ENCODE measurements at regions not wholly inside any gene's neighbourhood (a gene's known extent, or its start where the extent isn't known, plus 50 kb on each side); places are given as distances from the start of the nearest gene placed in this dataset.

DNA sequence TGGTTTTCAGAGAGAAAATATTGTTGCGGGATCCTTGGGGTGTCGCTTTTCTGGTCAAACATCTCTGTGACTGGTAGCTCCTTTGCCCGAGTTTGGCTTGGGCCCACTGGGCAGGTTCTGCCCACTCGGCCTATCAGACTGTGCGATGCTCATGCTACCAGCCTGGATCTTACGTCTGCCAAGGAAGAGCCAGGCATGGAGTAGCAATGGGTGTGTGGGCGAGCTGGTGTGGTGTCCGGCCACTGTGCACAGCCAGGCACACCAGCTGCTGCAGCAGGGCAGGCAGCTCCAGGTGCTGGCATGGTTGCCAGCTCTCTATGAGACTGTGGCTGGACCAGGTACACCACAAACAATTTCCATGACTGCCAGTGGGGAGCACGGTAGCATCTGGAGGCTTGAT is 1351.8 kb upstream of the PCDH20 start:
- Histone ChIP-seq H3K27ac (ENCODE audit: low read depth, low read length) (no peak overlapping the region), H4K20me1 (ENCODE audit: low read depth, low read length) (no peaks in the 10 kb centered on the region), H3K4me2 (ENCODE audit: low read depth, low read length, poor library complexity, severe bottlenecking) (no peak overlapping the region), H3K4me3 (ENCODE audit: insufficient read depth, low read length, poor library complexity, severe bottlenecking) (no peak overlapping the region), H3F3A (ENCODE audit: insufficient read depth) (no peaks in the 10 kb centered on the region), H3K79me2 (ENCODE audit: insufficient read depth, low read length) (no peaks in the 10 kb centered on the region), H2AFZ (ENCODE audit: low read depth, low read length, severe bottlenecking) (no peak overlapping the region), H3K9me2 (replicated peaks; ENCODE audit: insufficient read depth, low read length) (no peaks in the 10 kb centered on the region), H3K27me3 (ENCODE audit: low read length) (no peaks in the 10 kb centered on the region), H3K9me3 (ENCODE audit: insufficient read depth, low read length) (no peaks in the 10 kb centered on the region), H3K9ac (ENCODE audit: low read length) (no peak overlapping the region), H3K36me3 (ENCODE audit: low read length) (no peaks in the 10 kb centered on the region)
- TF ChIP-seq, protein P1, sequence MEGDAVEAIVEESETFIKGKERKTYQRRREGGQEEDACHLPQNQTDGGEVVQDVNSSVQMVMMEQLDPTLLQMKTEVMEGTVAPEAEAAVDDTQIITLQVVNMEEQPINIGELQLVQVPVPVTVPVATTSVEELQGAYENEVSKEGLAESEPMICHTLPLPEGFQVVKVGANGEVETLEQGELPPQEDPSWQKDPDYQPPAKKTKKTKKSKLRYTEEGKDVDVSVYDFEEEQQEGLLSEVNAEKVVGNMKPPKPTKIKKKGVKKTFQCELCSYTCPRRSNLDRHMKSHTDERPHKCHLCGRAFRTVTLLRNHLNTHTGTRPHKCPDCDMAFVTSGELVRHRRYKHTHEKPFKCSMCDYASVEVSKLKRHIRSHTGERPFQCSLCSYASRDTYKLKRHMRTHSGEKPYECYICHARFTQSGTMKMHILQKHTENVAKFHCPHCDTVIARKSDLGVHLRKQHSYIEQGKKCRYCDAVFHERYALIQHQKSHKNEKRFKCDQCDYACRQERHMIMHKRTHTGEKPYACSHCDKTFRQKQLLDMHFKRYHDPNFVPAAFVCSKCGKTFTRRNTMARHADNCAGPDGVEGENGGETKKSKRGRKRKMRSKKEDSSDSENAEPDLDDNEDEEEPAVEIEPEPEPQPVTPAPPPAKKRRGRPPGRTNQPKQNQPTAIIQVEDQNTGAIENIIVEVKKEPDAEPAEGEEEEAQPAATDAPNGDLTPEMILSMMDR (IDR thresholded peaks at IDR 0.05; ENCODE audit: insufficient read depth, low read length, poor library complexity, severe bottlenecking), result no peak
- TF ChIP-seq EZH2phosphoT487 (conservative IDR thresholded peaks at IDR 0.05; ENCODE audit: low read length), result no peak

DNA sequence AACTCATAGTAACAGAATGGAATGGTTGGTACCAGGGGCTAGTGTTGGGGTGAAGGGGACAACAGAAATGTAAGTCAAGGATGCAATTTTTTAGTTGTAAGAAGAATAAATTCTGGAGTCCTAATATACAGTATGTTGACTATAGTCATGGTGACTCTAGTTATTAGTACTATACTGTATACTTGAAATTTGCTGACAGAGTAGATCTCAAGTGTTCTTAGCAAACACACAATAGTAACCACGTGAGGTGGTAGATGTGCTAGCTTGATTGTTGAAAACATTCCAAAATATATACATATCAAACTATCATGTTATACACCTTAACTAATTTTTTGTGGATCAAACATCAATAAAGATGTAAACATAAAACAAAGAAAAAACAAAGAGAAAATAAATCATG is 1345.1 kb upstream of the PCDH20 start:
- Histone ChIP-seq H3K9me2 (replicated peaks; ENCODE audit: insufficient read depth, low read length) (no peaks in the 10 kb centered on the region), H3K36me3 (ENCODE audit: low read length) (no peaks in the 10 kb centered on the region), H3K9me3 (ENCODE audit: insufficient read depth, low read length) (no peaks in the 10 kb centered on the region), H3K79me2 (ENCODE audit: insufficient read depth, low read length) (no peaks in the 10 kb centered on the region), H3K27ac (ENCODE audit: low read depth, low read length) (no peak overlapping the region), H2AFZ (ENCODE audit: low read depth, low read length, severe bottlenecking) (no peak overlapping the region), H3K4me3 (ENCODE audit: insufficient read depth, low read length, poor library complexity, severe bottlenecking) (no peak overlapping the region), H3K4me2 (ENCODE audit: low read depth, low read length, poor library complexity, severe bottlenecking) (no peak overlapping the region), H3F3A (ENCODE audit: insufficient read depth) (no peaks in the 10 kb centered on the region), H3K27me3 (ENCODE audit: low read length) (no peaks in the 10 kb centered on the region), H3K9ac (ENCODE audit: low read length) (no peak overlapping the region), H4K20me1 (ENCODE audit: low read depth, low read length) (no peaks in the 10 kb centered on the region)
- TF ChIP-seq, protein P1 (IDR thresholded peaks at IDR 0.05; ENCODE audit: insufficient read depth, low read length, poor library complexity, severe bottlenecking), result no peak
- no peak for TF ChIP-seq EZH2phosphoT487 (conservative IDR thresholded peaks at IDR 0.05; ENCODE audit: low read length)

DNA sequence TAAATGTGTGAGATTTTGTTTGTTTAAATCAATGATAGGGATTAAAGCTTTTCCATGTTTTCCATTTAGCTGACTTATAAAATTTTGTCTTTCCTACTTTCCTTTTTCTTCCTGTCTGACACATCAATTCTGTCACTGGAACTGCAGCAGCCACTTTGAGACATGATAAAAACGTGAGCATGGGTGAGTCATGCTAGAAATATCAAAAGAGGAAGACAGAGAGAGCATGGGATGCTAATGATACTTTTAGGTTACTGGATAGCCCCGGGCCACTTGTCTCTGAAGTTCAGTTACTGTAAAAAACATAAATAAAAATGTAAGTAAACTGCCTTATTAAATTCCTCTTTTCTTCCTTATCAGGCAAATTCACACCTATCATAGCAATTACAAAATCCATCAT is 1332.0 kb upstream of the PCDH20 start:
- no peaks in the 10 kb centered on the region for H3K9me2 ChIP-seq (replicated peaks; ENCODE audit: insufficient read depth, low read length)
- H3K27me3 ChIP-seq (ENCODE audit: low read length), result no peaks in the 10 kb centered on the region
- H3K4me3 ChIP-seq (ENCODE audit: insufficient read depth, low read length, poor library complexity, severe bottlenecking), result no peak overlapping the region
- no peak overlapping the region for H3K9ac ChIP-seq (ENCODE audit: low read length)
- TF ChIP-seq EZH2phosphoT487 (conservative IDR thresholded peaks at IDR 0.05; ENCODE audit: low read length), result no peak
- TF ChIP-seq, protein P1 (IDR thresholded peaks at IDR 0.05; ENCODE audit: insufficient read depth, low read length, poor library complexity, severe bottlenecking), result no peak
- H3K9me3 ChIP-seq (ENCODE audit: insufficient read depth, low read length), result no peaks in the 10 kb centered on the region
- H3K79me2 ChIP-seq (ENCODE audit: insufficient read depth, low read length), result no peaks in the 10 kb centered on the region
- peak overlapping the region; percentile 70 for H2AFZ ChIP-seq (ENCODE audit: low read depth, low read length, severe bottlenecking)
- no peaks in the 10 kb centered on the region for H4K20me1 ChIP-seq (ENCODE audit: low read depth, low read length)
- no peak overlapping the region for H3K4me2 ChIP-seq (ENCODE audit: low read depth, low read length, poor library complexity, severe bottlenecking)
- H3K27ac ChIP-seq (ENCODE audit: low read depth, low read length), result no peak overlapping the region
- no peaks in the 10 kb centered on the region for H3K36me3 ChIP-seq (ENCODE audit: low read length)
- no peaks in the 10 kb centered on the region for H3F3A ChIP-seq (ENCODE audit: insufficient read depth)

Measured in SU-DHL-6 (cell line).